Memory B cell (primary cell): ENCODE measurements at regions not wholly inside any gene's neighbourhood (a gene's known extent, or its start where the extent isn't known, plus 50 kb on each side); places are given as distances from the start of the nearest gene placed in this dataset.
"Not testable (repeated sequence)": the region's sequence is repeated elsewhere in the genome, so short reads cannot be mapped to it uniquely, and the experiment has no call there.

Source experiments
- ATAC-seq: fragments of 150-1000 bp; cut with Tn5 transposase; 2 replicates; pipeline ENCODE4 v1.10.0; 2021; ENCODE audit warnings: low read depth, mild to moderate bottlenecking, moderate library complexity
- DNase-seq, 2 donors: peaks; one replicate each; pipeline ENCODE4 v3.0.0; 2022; ENCODE audit warnings: low spot score in 2 of 2
- H3K27ac Mint-ChIP-seq: one replicate; pipeline ENCODE4 v1.8.0; 2022; ENCODE audit warnings: mild to moderate bottlenecking, moderate library complexity, mixed read lengths
- H3K27me3 Mint-ChIP-seq: one replicate; pipeline ENCODE4 v1.8.0; 2022; ENCODE audit warnings: mixed read lengths
- H3K36me3 Mint-ChIP-seq: one replicate; pipeline ENCODE4 v1.8.0; 2022; ENCODE audit warnings: mild to moderate bottlenecking, mixed read lengths
- H3K4me1 Mint-ChIP-seq: one replicate; pipeline ENCODE4 v1.8.0; 2022; ENCODE audit warnings: mixed read lengths
- H3K4me3 Mint-ChIP-seq: one replicate; pipeline ENCODE4 v1.8.0; 2022; ENCODE audit warnings: mild to moderate bottlenecking, moderate library complexity, mixed read lengths
- H3K9me3 Mint-ChIP-seq: one replicate; pipeline ENCODE4 v1.8.0; 2022; ENCODE audit warnings: mixed read lengths

DNA sequence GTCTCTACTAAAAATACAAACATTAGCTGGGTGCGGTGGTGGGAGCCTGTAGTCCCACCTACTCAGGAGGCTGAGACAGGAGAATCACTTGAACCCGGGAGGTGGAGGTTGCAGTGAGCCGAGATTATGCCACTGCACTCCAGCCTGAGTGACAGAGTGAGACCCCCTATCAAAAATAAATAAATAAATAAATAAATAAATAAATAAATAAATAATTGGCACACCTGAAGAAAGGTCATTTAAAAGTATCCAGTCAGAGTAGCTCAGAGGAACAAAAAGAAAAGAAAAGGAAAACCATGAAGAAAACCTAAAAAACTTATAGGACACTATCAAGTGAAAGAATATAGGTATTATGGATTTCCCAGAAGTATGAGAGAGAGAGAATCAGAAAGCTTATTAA, 330.1 kb upstream of the AR start:
- ATAC-seq, H3K9me3 Mint-ChIP-seq, H3K27ac Mint-ChIP-seq, DNase-seq, H3K4me3 Mint-ChIP-seq, H3K36me3 Mint-ChIP-seq, H3K4me1 Mint-ChIP-seq, H3K27me3 Mint-ChIP-seq: not testable (repeated sequence)

DNA sequence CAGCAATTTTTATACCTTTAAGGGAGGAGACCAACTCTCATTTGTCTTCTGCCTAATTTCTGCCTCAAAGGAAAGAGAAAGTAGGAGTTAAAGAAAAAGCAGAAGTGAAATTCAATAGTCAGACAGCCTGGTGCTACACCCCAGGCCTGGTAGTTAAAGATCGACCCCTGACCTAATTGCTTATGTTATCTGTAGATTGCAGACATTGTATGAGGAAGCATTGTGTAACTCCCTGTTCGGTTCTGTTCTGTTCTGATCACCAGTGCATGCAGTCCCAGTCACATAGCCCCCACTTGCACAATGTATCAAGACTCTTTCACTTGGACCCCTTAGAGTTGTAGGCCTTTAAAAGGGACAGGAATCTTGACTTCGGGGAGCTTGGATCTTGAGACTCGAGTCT, 335.9 kb upstream of the AR start:
- no peak overlapping the region for H3K27ac Mint-ChIP-seq
- ATAC-seq (no peak), DNase-seq (no peak)
- H3K9me3 Mint-ChIP-seq: no peaks in the 10 kb centered on the region
- H3K36me3 Mint-ChIP-seq: no peaks in the 10 kb centered on the region
- no peaks in the 10 kb centered on the region for H3K4me1 Mint-ChIP-seq
- no peaks in the 10 kb centered on the region for H3K27me3 Mint-ChIP-seq
- no peak overlapping the region for H3K4me3 Mint-ChIP-seq

GRCh38 chrX:67159437-67159836, 384.4 kb upstream of the AR start:
- ATAC-seq (no peak), DNase-seq (no peak)
- H3K27ac Mint-ChIP-seq: no peak overlapping the region
- no peaks in the 10 kb centered on the region for H3K27me3 Mint-ChIP-seq
- peaks cover 1% of the 10 kb centered on the region for H3K9me3 Mint-ChIP-seq
- no peaks in the 10 kb centered on the region for H3K36me3 Mint-ChIP-seq
- H3K4me3 Mint-ChIP-seq: no peak overlapping the region
- no peaks in the 10 kb centered on the region for H3K4me1 Mint-ChIP-seq

- H3K36me3 Mint-ChIP-seq: no peaks in the 10 kb centered on the region
- no peak overlapping the region for H3K27ac Mint-ChIP-seq
- H3K9me3 Mint-ChIP-seq: peaks cover 1% of the 10 kb centered on the region
- DNase-seq: no peak
- H3K4me1 Mint-ChIP-seq: no peaks in the 10 kb centered on the region
- H3K27me3 Mint-ChIP-seq: no peaks in the 10 kb centered on the region
- ATAC-seq: no peak
- no peak overlapping the region for H3K4me3 Mint-ChIP-seq
Observed at GRCh38 chrX:67114635-67115034, 429.2 kb upstream of the AR start.

DNA sequence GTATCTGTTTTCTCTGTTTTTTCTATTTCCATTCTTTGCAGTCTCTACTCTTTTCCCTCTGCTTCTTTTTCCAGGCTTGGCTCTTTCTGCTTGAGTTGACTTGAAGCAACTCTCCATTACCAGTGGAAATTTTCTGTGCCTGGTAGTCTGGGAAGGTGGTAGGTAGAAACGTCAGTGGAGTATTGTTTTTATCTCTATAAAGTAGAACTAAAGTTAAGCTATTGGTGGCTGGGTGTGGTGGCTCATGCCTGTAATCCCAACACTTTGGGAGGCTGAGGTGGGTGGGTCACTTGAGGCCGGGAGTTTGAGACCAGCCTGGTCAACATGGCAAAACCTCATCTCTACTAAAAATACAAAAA, 438.1 kb upstream of the AR start:
- no peak for DNase-seq
- Mint-ChIP-seq H3K36me3 (no peaks in the 10 kb centered on the region), H3K27ac (no peak overlapping the region), H3K27me3 (no peaks in the 10 kb centered on the region), H3K4me1 (no peaks in the 10 kb centered on the region), H3K9me3 (peaks cover 6% of the 10 kb centered on the region), H3K4me3 (no peak overlapping the region)
- ATAC-seq: no peak

GRCh38 chrX:67104982-67105757, 438.7 kb upstream of the AR start:
- Mint-ChIP-seq H3K4me3 (no peak overlapping the region), H3K36me3 (no peaks in the 10 kb centered on the region), H3K4me1 (no peaks in the 10 kb centered on the region), H3K27me3 (no peaks in the 10 kb centered on the region), H3K9me3 (peaks cover 5% of the 10 kb centered on the region), H3K27ac (no peak overlapping the region)
- no peak for ATAC-seq
- no peak for DNase-seq

DNA sequence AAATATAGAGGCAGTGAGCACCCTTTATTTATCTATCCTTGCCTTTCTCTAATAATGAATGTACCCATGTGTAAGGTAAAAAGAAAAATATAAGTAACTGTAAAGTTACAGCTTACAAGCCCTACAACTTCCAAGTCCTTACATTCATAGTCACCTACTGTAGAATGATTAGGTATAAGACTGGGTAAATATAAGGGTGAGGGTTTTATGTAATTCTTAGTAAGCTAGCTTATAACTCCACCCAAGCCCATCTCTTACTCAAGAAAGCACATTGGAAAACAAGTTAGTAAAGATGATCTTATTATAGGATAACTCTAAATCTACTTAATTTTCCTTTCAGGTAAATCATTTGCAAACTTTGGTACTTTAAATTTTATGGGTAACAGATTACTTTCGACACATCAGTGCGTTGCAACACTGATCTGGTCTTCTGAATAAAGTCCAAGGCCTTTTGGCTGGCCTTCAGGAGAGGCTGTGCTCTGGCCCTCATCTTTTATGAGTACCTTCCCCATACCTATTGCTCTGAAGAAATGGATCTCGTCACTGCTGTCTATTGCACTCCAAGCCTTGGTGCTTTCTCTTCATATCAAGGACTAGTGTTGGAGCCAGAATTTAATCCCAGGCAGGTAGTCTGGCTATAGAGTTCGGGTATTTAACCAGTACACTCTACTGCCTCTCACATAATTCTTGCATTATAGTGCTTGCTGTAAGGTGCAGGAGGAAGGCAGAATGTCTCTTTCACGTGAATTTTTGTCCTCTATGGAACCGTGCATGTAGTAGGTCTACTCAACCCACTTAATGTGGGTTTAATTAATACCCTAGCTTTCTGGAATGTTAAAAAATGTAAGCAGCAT, 443.6 kb upstream of the AR start:
- ATAC-seq (no peak), DNase-seq (no peak)
- Mint-ChIP-seq H3K27ac (no peak overlapping the region), H3K36me3 (no peaks in the 10 kb centered on the region), H3K9me3 (peaks cover 3% of the 10 kb centered on the region), H3K4me1 (no peaks in the 10 kb centered on the region), H3K27me3 (no peaks in the 10 kb centered on the region), H3K4me3 (no peak overlapping the region)

DNA sequence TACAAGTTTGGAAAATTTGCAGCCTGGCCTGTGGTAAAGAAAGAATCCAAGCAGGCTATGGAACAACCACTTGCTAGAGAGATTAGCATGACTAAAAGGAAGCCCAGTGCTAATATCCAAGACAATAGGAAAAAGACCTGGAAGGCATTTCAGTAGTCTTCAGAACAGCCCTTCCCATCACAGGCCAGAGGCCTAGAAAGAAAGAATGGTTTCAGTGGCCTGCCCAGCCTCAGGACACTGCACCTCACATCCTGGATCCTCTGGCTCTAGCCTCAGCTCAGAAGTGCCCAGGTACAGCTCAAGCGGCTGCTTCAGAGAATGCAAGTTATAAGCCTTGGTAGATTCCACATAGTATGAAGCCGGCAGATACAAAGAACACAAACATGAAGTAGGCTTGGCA, 449.8 kb upstream of the AR start:
- H3K27me3 Mint-ChIP-seq: no peaks in the 10 kb centered on the region
- no peaks in the 10 kb centered on the region for H3K9me3 Mint-ChIP-seq
- DNase-seq (no peak), ATAC-seq (no peak)
- no peak overlapping the region for H3K4me3 Mint-ChIP-seq
- no peaks in the 10 kb centered on the region for H3K4me1 Mint-ChIP-seq
- no peaks in the 10 kb centered on the region for H3K36me3 Mint-ChIP-seq
- H3K27ac Mint-ChIP-seq: no peak overlapping the region

- Mint-ChIP-seq H3K27ac (no peak overlapping the region), H3K36me3 (no peaks in the 10 kb centered on the region), H3K27me3 (no peaks in the 10 kb centered on the region), H3K4me1 (no peaks in the 10 kb centered on the region), H3K4me3 (no peak overlapping the region), H3K9me3 (peaks cover 3% of the 10 kb centered on the region)
- DNase-seq: no peak
- ATAC-seq: no peak
Observed at GRCh38 chrX:67050760-67051159, 411.9 kb upstream of the EDA2R start.

DNA sequence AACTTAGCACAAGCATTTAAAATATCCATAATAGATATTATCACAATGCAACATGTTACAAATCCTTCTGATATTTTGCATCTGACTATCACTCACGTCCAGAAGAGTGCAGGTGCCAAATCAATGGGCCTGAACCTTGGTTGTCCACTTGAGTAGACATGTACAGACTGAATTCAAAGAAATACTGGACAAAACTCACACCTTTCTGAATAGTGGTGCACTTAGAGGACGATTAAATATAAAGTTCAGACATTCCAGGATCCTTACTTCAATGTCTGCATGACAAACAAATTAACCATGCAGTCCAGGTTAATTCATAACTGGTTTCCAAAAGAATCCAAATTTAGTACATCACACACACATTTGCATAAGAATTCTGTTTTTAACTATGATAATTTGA, 406.0 kb upstream of the EDA2R start:
- DNase-seq (no peak), ATAC-seq (no peak)
- Mint-ChIP-seq H3K4me3 (no peak overlapping the region), H3K27ac (no peak overlapping the region), H3K27me3 (no peaks in the 10 kb centered on the region), H3K4me1 (no peaks in the 10 kb centered on the region), H3K36me3 (no peaks in the 10 kb centered on the region), H3K9me3 (no peaks in the 10 kb centered on the region)

- no peaks in the 10 kb centered on the region for H3K4me1 Mint-ChIP-seq
- H3K9me3 Mint-ChIP-seq: no peaks in the 10 kb centered on the region
- no peaks in the 10 kb centered on the region for H3K27me3 Mint-ChIP-seq
- no peak overlapping the region for H3K27ac Mint-ChIP-seq
- no peaks in the 10 kb centered on the region for H3K36me3 Mint-ChIP-seq
- no peak for DNase-seq
- no peak overlapping the region for H3K4me3 Mint-ChIP-seq
- no peak for ATAC-seq
Observed at GRCh38 chrX:67044029-67044653, 405.3 kb upstream of the EDA2R start.

GRCh38 chrX:67004451-67004850, 365.6 kb upstream of the EDA2R start:
- Mint-ChIP-seq H3K27ac (no peak overlapping the region), H3K4me1 (no peaks in the 10 kb centered on the region), H3K9me3 (no peaks in the 10 kb centered on the region), H3K27me3 (no peaks in the 10 kb centered on the region), H3K4me3 (no peak overlapping the region), H3K36me3 (no peaks in the 10 kb centered on the region)
- DNase-seq (no peak), ATAC-seq (no peak)

DNA sequence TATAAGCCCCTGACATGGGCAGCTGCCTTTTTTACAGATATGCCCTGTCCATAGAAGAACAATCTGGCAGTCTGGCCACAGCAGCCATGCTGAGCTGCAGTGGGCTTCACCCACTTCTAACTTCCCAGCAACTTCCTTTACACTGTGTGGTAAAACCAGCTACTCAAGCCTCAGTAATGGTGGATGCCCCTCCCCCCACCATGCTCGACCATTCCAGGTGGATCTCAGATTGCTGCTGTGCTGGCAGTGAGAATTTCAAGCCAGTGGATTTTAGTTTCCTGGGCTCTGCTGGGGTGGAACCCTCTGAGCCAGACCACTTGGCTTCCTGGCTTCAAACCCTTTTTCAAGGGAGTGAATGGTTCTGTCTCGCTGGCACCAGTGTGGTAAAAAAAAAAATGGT, 355.9 kb upstream of the EDA2R start:
- no peaks in the 10 kb centered on the region for H3K36me3 Mint-ChIP-seq
- peaks cover 2% of the 10 kb centered on the region for H3K9me3 Mint-ChIP-seq
- H3K4me3 Mint-ChIP-seq: no peak overlapping the region
- DNase-seq: no peak
- no peak overlapping the region for H3K27ac Mint-ChIP-seq
- ATAC-seq: no peak
- H3K27me3 Mint-ChIP-seq: no peaks in the 10 kb centered on the region
- no peaks in the 10 kb centered on the region for H3K4me1 Mint-ChIP-seq

- not testable (repeated sequence) for H3K27ac Mint-ChIP-seq, H3K27me3 Mint-ChIP-seq, H3K9me3 Mint-ChIP-seq, ATAC-seq, H3K4me1 Mint-ChIP-seq, DNase-seq, H3K36me3 Mint-ChIP-seq, H3K4me3 Mint-ChIP-seq
Observed at GRCh38 chrX:66992077-66992476, 353.2 kb upstream of the EDA2R start.
